CD1c-positive myeloid dendritic cell (primary cell): ENCODE measurements at regions not wholly inside any gene's neighbourhood (a gene's known extent, or its start where the extent isn't known, plus 50 kb on each side); places are given as distances from the start of the nearest gene placed in this dataset.

Experiments used
- DNase-seq: peaks from one replicate; pipeline ENCODE4 v3.0.0-alpha.2; 2016; ENCODE audit errors: extremely low spot score

DNA sequence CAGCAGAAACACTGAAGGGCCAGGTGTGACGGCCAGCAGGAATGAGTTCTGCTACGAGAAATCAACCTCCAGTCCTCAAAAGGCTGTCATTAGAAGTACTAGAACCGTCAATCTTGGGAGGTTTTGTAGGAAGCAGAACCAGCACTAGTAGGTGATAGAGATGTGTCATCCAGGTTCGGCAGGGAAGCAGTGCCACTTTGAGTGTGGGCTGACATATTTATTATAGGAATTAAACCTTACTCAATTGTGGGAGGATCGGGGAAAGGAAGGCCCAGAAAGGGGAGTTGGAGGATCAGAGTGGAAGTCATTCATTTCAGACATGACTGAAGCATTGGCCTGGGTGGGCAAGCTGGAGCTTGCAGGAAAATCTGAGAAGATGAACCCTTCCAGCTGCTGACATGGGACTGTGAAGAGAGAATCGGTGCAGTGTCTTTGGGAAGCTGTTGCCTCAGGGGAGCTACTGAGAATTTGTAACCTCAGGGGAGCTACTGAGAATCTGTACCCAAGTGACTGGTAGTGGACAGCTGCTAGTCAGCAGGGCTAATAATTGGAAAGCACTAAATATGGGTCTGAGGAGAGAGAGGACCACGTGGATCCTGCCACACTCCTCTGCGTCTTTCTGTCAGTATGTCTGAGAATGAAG lies 177.4 kb downstream of the SPRY1 start:
- DNase-seq = no peak

DNA sequence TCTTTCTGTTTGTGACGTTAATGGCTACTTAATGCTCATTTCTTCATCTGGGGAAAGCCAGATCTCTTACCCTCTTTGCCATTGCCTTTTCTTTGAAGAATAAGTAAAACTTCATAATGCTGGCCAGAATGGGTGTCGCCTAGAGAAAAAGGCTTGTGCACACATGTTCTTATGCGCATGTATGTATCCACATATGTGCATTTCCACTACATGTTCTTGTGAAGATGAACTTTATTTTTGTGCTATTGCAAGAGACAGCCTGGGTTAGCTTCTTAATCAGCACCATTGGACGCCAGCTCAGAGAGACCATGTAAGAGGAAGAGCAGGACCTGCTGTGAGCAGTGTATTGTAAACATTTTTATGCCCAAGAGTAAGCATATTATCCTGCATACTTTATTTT lies 178.7 kb downstream of the SPRY1 start:
- DNase-seq = no peak

DNA sequence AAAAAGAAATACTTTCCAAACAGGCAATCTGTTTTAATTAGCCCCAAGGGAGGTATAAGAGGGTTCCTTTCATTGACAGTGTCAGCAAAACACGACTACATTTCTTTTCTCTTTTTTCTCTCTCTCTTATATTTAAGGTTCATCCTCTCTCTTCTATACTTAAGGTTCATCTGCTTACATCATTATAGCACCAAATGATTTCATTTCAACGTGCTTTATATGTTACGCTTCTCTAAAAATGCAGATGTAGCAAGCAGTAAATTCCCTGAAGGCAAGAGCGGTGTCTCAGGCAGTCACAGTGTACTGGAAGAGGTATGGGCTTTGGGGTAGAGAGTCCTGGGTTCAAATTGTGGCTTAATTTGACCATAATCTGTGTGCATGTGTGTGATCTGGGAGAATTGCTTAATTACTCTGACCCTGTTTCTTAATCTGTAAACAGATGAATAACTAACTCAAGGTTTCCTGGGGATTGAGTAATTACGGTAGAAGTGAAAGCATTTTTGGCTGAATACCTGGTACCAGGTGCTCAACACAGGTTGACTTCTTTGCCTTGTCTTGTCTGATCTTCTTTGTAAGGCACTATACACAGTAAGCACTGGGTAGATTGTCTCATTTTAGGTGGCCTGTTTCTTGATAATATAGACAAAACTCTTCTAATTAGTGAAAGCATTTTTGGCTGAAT lies 180.8 kb downstream of the SPRY1 start:
- no peak for DNase-seq

DNA sequence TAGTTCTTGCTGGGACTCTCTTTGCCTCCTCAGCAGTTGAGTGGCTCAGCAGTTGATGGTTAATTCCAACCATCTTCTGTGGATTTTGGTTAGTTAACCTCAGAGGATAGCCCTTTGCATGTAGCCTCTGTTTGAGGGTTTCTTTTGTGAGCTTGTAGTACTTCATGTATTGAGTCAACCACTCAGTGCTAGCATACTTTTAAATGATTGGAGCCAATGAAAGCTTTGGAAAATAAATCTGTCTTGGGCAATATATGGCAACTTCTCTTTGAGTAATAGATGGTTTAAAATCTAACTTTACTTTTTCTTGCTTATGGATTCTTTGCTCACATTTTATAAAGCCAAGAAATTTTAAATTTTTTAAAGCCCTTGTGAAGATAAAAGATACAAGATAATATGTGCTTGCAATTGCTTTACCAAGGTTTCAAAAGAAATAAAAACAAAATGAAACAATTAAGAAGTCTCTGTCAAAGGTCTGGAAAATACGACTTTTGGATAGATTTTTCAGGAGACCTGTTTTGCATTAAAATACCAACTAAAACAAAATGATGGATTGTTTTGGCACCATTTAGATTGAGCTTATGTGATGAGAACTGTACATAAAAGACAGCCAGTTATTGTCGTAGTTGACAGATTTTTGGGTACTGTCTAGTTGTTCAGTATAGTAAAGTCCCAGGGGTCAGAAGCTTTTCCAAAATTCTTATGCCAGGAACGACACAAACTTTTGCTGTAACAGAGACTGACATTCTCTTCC lies 181.9 kb downstream of the SPRY1 start:
- no peak for DNase-seq

DNA sequence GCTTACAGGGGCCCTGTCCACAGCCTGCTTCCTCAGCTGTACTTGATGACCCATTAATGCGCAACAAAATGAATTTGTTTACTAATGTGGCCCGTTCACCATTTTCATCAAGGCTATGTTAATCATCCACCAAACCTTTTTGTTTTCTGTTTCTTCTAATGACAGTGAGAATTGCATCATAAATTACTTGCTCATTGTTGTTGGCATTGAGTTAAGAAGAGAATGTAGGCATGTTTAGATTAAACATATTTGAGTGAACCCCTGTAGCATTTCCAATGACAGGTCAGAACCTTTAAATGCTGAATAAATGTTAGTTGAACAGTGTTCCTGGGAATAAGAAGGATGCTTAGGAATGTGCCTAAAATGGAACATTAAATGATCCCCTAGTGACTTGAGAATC lies 183.4 kb downstream of the SPRY1 start:
- no peak for DNase-seq

DNA sequence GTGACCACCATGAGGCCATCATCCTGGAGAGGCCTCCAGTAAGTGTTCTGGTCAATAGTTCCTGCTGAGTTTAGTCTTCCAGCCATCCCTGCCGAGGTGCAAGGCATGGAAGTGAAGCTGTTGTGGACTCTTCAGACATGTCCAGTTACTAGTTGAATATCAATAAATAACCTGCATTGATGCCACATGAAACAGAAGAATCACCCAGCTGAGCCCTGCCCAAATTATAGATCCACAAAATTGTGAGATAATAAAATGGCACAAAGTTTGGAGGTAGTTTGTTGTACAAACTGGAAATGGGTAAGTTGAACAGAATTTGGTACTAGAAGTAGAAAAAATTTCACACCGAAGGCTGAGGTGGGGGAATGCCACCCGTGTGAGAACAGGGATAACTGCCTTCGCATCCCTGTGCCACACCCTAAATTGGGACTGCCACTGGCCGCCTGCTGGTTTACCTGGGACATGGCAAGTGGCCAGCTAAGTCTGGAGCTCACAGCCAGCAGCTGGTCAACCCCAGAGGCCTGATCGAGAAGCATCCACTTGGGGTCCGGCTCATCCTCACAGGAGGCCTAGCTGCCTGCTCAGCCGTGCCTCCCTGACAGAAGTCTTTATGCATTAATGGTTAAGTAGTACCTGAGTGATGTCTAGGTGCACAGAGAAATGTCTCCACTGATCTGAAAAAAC lies 184.5 kb downstream of the SPRY1 start:
- no peak for DNase-seq

DNA sequence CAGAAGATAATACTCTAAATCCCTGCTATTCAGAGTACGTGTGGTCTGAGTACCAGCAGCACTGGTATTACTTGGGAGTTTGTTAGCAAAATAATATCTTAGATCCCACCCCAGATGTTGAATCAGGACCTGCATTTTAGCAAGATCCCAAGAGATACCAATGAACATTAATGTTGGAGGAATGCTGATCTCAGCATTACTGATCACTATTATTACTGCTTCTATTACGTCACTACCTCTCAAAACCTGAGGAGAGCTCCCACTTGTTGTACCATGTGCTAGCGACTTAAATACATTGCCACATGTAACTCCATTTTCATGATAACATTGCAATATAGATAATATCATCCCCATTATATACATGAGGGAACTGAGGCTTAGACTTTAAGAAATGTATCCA lies 185.2 kb downstream of the SPRY1 start:
- no peak for DNase-seq

DNA sequence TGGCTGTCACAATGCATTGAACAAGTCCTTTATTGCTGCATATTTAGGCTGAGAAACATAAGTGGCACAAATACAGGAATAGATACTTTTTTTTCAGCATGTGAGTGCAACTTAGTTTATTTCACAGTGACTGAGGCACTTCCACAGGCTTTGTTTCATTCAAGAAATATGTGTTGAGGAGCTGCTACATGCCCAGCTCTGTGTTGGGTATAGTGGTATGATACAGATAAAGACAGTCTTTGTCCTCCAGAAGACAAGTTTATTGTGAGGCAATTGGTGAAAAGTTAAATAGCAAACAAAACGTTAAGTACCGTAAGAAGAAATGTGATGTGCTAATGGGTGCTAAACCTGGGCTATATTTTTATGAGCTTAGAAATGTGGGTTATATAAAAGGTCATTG lies 186.4 kb downstream of the SPRY1 start:
- no peak for DNase-seq

DNA sequence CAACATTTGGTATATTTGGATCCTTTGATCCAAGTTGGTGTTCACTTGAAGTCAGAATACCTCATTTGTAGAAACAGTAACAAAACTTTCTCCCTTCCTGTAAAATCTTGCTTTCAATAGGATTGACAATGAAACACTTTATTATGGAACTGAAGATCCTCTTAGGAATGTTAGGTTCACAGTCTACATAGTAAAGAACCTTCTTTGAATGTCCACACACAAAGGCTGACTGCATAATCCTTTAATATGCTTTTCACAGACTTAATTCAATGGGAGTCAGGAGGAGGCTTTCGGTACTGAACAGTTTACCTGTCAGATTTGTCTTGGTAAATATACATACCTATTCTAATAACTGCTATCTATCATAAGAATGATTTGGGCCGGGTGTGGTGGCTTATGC lies 188.5 kb downstream of the SPRY1 start:
- no peak for DNase-seq

DNA sequence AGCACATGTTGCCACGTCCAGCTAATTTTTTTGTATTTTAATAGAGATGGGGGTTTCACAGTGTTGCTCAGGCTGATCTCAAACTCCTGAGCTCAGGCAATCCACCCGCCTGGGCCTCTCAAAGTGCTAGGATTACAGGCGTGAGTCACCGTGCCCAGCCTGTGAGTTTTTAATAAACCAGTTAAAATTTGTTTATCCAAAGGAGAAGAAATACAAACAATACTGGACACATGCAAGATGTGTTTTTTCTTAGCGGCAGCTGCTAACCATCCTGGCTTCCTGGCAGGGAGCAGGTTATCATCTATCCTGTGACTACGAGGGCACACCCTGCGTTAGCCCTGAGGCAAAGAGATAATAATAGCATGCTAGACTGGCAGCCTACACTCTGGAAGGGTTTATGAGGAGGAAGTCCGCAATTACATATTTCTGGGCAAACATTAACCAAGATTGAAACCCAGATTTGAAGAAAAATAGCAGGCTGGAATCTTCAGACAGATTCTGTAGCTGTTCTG lies 191.4 kb downstream of the SPRY1 start:
- DNase-seq = no peak

DNA sequence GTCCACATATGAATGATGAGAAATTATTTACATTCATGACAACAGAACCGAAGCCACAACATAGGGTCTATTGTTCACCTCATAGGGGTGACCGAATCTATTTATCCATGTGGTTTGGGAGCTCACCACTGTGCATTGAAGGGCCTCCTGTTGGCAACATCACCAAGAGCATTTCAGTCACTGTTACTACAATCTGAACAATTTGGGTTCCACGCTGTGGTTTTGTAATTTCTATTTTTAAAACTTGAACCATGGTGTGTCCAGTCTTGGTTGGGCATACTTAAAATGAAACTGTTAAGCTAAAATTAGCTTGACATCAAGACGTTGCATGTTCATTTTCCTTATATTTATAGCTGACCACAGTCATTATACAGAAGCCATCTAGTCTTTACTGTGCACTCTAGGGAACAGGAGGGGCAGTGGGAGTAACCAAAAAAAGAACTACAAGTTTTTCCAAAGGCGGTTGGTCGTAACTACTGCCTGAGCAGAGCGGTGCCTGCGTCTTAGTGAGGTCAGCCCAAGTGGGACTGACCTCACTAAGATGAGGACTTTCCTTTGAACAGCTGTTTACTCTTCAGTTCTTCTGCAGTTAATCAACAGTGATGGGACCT lies 192.1 kb downstream of the SPRY1 start:
- DNase-seq = peak; percentile 9

DNA sequence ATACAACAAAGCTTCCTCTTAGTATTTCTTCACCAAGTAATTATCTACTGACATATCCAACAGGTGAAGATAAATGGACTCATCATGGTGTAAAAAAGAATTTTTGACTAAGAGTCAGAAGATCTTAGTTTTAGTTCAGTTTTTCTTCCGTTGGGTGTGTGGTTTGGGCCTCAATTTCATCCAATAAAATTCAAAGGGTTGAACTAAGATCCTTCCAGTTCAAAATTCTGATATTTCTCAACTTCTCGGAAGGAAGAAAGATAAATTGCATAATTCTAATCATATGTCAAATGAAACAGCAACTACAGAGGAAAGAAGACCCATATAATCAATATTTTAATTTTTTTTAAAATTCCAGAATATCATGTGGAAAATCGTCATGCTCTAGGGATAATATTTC lies 192.7 kb downstream of the SPRY1 start:
- DNase-seq = no peak

DNA sequence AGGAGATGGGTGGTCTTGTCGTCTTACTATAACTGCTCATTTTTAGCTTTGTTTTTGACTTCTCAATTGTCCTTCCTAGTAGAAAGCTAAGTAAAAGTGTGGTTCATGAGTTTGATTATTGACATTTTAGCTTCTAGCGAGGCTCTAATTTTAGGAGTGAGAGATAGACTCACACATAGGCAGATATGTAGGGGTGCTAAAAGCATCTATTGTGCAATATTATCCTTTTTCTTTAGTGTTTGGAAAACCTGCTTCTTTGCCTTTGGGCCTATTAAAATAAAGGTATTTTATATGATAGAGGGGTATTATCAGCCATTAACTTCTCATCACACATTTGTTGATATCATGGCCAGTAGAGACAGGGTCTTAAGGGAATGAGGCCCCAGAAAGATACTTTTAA lies 195.3 kb downstream of the SPRY1 start:
- DNase-seq = no peak

DNA sequence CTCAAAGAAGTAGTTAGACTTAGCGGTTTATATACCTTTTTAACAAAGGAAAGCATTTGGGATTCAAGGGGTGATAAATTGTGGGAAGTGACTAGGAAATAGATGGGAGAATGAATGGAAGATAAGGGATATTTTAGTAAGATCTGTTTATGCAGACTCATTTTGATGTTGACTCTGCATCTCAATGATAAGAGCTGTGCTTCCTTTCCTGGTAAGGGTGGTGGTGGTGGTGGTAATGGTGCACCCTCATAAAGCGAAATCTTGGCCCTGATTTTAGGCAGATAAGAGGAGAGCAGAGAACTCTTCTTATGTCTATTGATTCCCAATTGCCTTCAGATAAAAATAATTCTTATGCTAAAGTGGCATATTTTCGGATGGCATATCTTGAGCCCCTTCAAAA lies 197.1 kb downstream of the SPRY1 start:
- no peak for DNase-seq

DNA sequence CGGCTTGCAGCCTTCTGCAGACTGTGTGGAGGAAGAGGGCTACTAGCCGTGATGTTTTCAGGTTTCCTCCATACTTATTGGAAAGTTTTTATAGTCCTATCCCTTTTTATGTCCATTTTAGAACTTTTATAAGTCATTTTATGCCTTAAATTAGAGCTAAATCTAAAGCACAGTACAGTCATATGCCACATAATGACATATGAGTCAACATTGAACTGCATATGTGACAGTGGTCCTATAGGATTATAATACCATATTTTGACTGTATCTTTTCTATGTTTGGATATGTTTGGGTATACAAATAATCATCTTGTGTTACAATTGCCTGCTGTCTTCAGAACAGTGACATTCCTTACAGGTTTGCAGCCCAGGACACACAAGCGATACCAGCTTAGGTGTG lies 200.2 kb downstream of the SPRY1 start:
- DNase-seq = no peak

DNA sequence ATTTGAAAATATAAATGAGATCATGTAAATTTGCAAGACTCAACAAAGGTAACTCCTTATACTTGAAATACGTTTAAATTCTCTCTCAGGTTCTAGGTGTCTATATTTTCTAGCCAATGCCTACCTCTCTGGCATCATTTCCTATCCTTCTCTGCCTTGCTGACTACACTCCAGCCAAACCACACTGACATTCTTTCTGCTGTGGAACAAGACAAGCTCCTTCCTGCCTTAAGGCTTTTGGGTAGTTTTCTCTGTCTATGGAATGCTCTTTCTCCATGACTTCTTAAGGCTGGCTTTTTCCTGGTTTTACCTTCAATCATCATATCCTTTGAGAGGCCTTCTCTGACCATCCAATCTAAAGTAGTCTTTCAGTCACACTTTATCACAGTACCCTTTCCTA lies 201.0 kb downstream of the SPRY1 start:
- DNase-seq = no peak

DNA sequence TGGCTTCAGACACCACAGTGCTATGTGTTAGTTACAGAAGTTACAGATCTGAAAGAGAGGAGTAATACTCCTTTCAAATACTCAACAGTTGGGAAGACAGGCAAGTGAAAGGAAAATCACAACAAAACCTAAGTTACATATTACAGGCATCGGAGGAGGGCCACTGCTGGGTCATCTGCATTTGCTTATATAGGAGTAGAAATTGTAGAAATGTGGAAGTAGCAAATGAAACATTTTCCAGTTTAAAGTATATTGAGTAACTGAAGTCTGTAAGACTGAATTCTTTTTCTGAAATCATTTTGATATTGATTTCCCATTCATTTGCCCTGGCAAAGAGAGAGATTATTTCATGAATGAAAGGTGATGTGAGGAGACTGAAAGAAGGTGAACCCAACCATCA lies 201.7 kb downstream of the SPRY1 start:
- no peak for DNase-seq

DNA sequence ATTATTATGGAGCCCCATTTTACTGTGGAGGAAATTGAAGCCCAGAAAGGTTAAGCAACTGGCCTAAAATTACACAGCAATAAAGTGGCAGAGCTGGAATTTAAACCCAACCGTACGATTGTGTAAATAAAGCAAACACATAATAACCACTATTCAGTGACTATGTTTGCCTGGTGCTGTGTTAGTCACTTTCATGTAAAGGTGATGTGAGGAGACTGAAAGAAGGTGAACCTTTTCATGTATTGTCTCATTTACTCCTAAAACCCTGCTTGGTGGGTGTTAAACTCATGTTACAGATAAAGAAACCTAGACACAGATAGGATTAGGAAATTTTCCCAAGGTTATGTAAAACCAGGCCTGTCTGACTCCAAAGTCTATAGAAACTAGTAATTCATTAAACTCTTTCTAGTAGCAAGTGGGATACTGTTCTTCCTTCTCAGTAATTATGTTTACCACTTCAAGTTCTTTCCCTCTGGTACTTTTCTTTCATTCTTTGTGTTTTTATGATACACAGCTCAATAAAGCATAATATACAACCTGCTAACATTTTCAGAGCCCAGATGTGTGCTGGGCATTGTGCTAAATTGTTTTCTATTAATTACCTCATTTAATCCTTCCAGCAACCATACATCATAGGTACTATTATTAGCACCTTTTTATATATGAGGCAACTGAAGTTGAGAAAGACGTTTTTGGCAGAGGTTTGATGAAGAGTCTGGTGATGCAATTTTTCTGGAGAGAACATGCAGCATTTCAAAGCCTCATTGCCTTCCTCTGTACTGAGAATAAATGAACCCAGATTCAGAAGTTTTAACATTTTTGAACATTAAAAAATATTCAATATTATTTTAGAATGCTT lies 202.7 kb downstream of the SPRY1 start:
- DNase-seq = no peak

DNA sequence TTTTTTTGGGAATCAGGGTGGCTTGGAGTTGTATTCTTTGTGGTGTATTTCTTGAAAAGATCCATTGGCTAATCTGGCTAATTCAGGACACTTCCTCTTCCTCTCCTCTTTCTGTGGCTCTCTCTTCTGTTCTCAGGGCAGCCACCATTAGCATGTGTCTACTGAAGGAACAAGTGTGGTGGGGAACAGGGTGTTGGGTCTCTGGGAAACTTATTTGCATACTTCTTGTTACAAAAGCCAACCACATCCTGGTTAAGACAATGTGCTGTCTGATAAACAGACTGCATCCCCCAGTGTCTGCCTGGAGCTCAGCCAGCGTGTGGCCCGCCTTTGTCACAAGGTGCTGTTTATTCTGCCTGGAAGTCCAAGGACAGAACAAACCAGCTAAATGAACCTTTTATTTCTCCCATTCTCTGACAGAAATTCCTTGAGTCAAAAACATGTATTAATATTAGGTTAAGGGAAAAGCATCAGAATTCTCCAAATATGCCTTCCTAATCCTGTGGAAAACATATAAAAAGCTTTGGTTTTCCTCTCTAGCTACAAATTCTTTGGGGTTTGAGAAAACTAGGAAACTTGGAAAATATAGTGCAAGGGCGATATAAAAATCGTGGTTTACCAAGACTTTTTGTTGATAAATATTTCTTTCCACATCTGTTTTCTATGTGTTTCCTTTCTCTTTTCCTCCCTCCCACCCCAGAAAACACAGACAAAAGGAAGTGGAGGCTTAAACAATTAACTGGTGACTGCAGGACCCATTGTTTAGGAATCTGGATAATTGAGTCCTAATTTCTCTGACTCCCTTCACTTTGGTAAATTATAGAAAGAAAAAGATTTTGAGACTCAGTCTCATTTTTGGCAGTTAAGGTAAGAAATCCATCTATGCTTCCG lies 203.6 kb downstream of the SPRY1 start:
- DNase-seq = peak; percentile 41
